ENCODE measurements at regions not wholly inside any gene's neighbourhood (a gene's known extent, or its start where the extent isn't known, plus 50 kb on each side); places are given as distances from the start of the nearest gene placed in this dataset.

GRCh38 chr5:12648558-12648957, 744.3 kb upstream of the CTNND2 start:
- no peak for TF ChIP-seq CTCF (IDR thresholded peaks at IDR 0.05)
- no peak for TF ChIP-seq POLR2A (IDR thresholded peaks at IDR 0.05)

Measured in body of pancreas (tissue), 4 donors.